ENCODE measurements at regions not wholly inside any gene's neighbourhood (a gene's known extent, or its start where the extent isn't known, plus 50 kb on each side); places are given as distances from the start of the nearest gene placed in this dataset.
A peak's percentile ranks its signal among the peaks of the same experiment; 100 is the strongest.
"Not testable (repeated sequence)": the region's sequence is repeated elsewhere in the genome, so short reads cannot be mapped to it uniquely, and the experiment has no call there.

DNA sequence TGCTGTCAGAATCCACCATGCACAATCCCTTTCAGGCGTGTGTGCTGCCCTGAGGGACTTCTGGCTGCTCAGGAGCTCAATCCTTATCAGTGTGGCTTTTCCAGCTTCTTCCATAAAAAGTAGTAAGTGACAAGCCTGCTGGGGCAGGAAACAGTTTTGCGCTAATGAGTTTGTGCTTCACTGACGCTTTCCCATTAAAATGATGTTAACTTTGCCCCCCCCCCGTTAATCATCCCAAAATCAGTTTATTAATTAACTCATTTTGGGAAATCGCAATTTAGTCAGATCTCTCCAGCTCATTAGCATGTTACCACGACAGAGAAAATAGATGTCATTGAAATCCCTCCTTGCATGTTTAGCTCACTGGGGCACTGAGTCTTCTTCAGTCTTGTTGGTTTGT is 186.5 kb upstream of the TENM4 start:
- H3K27ac Mint-ChIP-seq = no peak overlapping the region
- CTCF ChIA-PET = interaction anchor here (0.6 kb wide), 1 partner anchor 444 kb away, joined by 4 read pairs; no protein-coding TSS in a partner anchor
- H3K4me3 Mint-ChIP-seq = no peak overlapping the region
- no peaks in the 10 kb centered on the region for H3K9me3 Mint-ChIP-seq (ENCODE audit: low read depth)
- ATAC-seq (no peak), DNase-seq (no peak)
- no peaks in the 10 kb centered on the region for H3K4me1 Mint-ChIP-seq
- H3K27me3 Mint-ChIP-seq = no peaks in the 10 kb centered on the region
- H3K36me3 Mint-ChIP-seq = no peaks in the 10 kb centered on the region

DNA sequence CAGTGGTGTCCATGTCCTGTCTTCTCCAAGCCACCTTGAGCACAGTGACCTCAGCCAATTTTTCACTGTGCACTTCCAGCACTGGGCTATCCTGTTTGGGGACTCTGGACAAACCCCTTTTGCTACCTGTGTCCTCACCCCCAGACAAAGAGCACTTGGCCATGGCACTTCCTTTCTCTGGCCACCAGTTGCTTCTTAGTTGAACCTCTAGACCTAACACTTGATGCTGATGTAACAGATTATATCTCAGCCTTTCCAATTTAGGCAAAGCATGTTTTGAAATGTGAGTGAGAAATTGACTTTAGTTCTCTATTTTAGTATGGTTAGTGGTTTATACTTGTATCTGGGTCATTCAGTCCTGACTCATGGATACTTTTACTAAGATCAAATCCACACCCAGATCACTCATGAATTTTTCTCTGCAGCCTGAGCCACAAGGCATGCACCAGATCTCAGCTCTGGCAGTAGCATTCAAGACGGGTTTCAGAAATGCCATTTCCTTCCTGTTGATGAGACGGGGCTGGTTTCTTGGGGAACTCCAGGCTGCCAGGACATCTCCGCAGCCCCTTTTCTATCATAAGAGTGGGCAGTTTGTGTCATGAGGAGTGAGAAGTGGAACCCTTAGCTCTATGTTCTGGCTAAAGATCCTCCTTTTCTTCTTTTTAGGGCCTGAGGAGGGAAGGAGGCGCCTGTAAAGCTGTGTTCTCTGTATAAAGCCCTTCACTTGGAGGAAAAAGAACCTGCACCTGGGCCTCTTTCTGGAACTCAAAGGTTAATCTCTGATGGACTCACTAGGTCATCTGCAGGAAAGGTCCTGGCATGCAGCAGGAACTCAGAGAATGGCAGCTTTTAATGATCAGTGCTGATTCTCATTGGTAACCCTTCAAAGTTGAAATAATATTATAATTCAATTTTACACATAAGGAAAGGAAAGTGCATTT is 185.6 kb upstream of the TENM4 start:
- Mint-ChIP-seq H3K9me3 (ENCODE audit: low read depth) (no peaks in the 10 kb centered on the region), H3K4me1 (no peaks in the 10 kb centered on the region), H3K36me3 (no peaks in the 10 kb centered on the region), H3K4me3 (no peak overlapping the region), H3K27ac (no peak overlapping the region), H3K27me3 (no peaks in the 10 kb centered on the region)
- CTCF ChIA-PET = no interaction called here
- DNase-seq (no peak), ATAC-seq (peak; percentile 9)

GRCh38 chr11:79623375-79623774 is 182.5 kb upstream of the TENM4 start:
- Mint-ChIP-seq H3K4me1 (no peaks in the 10 kb centered on the region), H3K36me3 (no peaks in the 10 kb centered on the region), H3K4me3 (no peak overlapping the region), H3K27me3 (no peaks in the 10 kb centered on the region), H3K9me3 (ENCODE audit: low read depth) (no peaks in the 10 kb centered on the region), H3K27ac (no peak overlapping the region)
- CTCF ChIA-PET = no interaction called here
- DNase-seq (no peak), ATAC-seq (no peak)

GRCh38 chr11:79617561-79617960 is 176.7 kb upstream of the TENM4 start:
- peaks cover 2% of the 10 kb centered on the region for H3K9me3 Mint-ChIP-seq (ENCODE audit: low read depth)
- DNase-seq (no peak), ATAC-seq (no peak)
- H3K27ac Mint-ChIP-seq = no peak overlapping the region
- H3K27me3 Mint-ChIP-seq = no peaks in the 10 kb centered on the region
- CTCF ChIA-PET = no interaction called here
- H3K4me1 Mint-ChIP-seq = no peaks in the 10 kb centered on the region
- H3K36me3 Mint-ChIP-seq = no peaks in the 10 kb centered on the region
- H3K4me3 Mint-ChIP-seq = no peak overlapping the region

- no peak overlapping the region for H3K4me3 Mint-ChIP-seq
- no peaks in the 10 kb centered on the region for H3K27me3 Mint-ChIP-seq
- H3K4me1 Mint-ChIP-seq = no peaks in the 10 kb centered on the region
- peaks cover 2% of the 10 kb centered on the region for H3K9me3 Mint-ChIP-seq (ENCODE audit: low read depth)
- CTCF ChIA-PET = no interaction called here
- ATAC-seq = no peak
- DNase-seq = no peak
- no peaks in the 10 kb centered on the region for H3K36me3 Mint-ChIP-seq
- H3K27ac Mint-ChIP-seq = no peak overlapping the region
These were observed 175.6 kb upstream of the TENM4 start for GRCh38 chr11:79616392-79616851.

GRCh38 chr11:79615425-79615824 is 174.6 kb upstream of the TENM4 start:
- CTCF ChIA-PET = no interaction called here
- Mint-ChIP-seq H3K36me3 (no peaks in the 10 kb centered on the region), H3K4me3 (no peak overlapping the region), H3K9me3 (ENCODE audit: low read depth) (peaks cover 2% of the 10 kb centered on the region), H3K27me3 (no peaks in the 10 kb centered on the region), H3K4me1 (no peaks in the 10 kb centered on the region), H3K27ac (no peak overlapping the region)
- no peak for DNase-seq
- ATAC-seq = no peak

GRCh38 chr11:79610678-79611077 is 169.8 kb upstream of the TENM4 start:
- Mint-ChIP-seq H3K4me1 (no peaks in the 10 kb centered on the region), H3K36me3 (no peaks in the 10 kb centered on the region), H3K27ac (no peak overlapping the region), H3K9me3 (ENCODE audit: low read depth) (peaks cover 2% of the 10 kb centered on the region), H3K27me3 (no peaks in the 10 kb centered on the region), H3K4me3 (no peak overlapping the region)
- CTCF ChIA-PET = no interaction called here
- ATAC-seq (no peak), DNase-seq (no peak)

- Mint-ChIP-seq H3K9me3 (ENCODE audit: low read depth) (peaks cover 2% of the 10 kb centered on the region), H3K27me3 (no peaks in the 10 kb centered on the region), H3K4me3 (no peak overlapping the region), H3K27ac (no peak overlapping the region), H3K36me3 (no peaks in the 10 kb centered on the region), H3K4me1 (no peaks in the 10 kb centered on the region)
- DNase-seq (no peak), ATAC-seq (no peak)
- CTCF ChIA-PET = no interaction called here
These were observed 169.3 kb upstream of the TENM4 start for GRCh38 chr11:79610139-79610538.

DNA sequence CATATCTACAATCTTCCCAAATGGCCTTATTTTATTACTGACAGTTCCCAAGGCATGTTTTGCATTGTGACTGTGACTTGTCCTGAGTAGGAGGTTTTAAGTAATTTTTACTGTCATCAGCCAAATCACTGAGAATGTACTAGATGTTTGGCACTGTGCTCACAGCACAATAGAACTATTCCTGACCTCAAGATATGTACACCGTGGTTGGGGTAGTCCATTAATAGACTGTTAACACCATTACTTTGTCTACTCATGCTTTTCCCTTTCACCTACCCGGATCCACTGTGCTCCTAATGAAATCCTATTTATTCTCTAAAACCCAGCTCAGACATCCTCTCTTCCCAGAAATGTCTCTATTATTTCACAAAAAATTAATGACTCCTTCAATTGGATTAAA is 168.7 kb upstream of the TENM4 start:
- Mint-ChIP-seq H3K27me3 (no peaks in the 10 kb centered on the region), H3K27ac (no peak overlapping the region), H3K4me1 (no peaks in the 10 kb centered on the region), H3K4me3 (no peak overlapping the region), H3K9me3 (ENCODE audit: low read depth) (peaks cover 2% of the 10 kb centered on the region), H3K36me3 (no peaks in the 10 kb centered on the region)
- no peak for DNase-seq
- CTCF ChIA-PET = no interaction called here
- ATAC-seq = no peak

DNA sequence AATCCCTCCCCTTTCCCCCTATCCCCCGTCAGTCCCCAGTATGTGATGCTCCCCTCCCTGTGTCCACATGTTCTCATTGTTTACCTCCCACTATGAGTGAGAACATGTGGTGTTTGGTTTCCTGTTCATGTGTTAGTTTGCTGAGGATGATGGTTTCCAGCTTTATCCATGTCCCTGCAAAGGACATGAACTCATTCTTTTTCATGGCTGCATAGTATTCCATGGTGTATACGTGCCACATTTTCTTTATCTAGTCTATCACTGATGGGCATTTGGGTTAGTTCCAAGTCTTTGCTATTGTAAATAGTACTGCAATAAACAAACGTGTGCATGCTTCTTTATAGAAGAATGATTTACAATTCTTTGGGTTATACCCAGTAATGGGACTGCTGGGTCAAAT is 165.6 kb upstream of the TENM4 start:
- H3K27me3 Mint-ChIP-seq; H3K4me3 Mint-ChIP-seq; DNase-seq; H3K27ac Mint-ChIP-seq; H3K9me3 Mint-ChIP-seq (ENCODE audit: low read depth); ATAC-seq; H3K4me1 Mint-ChIP-seq; CTCF ChIA-PET; H3K36me3 Mint-ChIP-seq: not testable (repeated sequence)

- DNase-seq = no peak
- H3K4me1 Mint-ChIP-seq = no peaks in the 10 kb centered on the region
- H3K27ac Mint-ChIP-seq = no peak overlapping the region
- no peak for ATAC-seq
- H3K9me3 Mint-ChIP-seq (ENCODE audit: low read depth) = no peaks in the 10 kb centered on the region
- no peak overlapping the region for H3K4me3 Mint-ChIP-seq
- H3K36me3 Mint-ChIP-seq = no peaks in the 10 kb centered on the region
- no peaks in the 10 kb centered on the region for H3K27me3 Mint-ChIP-seq
- CTCF ChIA-PET = no interaction called here
These were observed 159.9 kb upstream of the TENM4 start for GRCh38 chr11:79600711-79601110.

- H3K36me3 Mint-ChIP-seq = no peaks in the 10 kb centered on the region
- no peaks in the 10 kb centered on the region for H3K27me3 Mint-ChIP-seq
- no peak for DNase-seq
- no peak for ATAC-seq
- no peak overlapping the region for H3K27ac Mint-ChIP-seq
- H3K4me3 Mint-ChIP-seq = no peak overlapping the region
- H3K4me1 Mint-ChIP-seq = no peaks in the 10 kb centered on the region
- CTCF ChIA-PET = no interaction called here
- peaks cover 2% of the 10 kb centered on the region for H3K9me3 Mint-ChIP-seq (ENCODE audit: low read depth)
These were observed 154.0 kb upstream of the TENM4 start for GRCh38 chr11:79594834-79595233.

- CTCF ChIA-PET = no interaction called here
- no peak for DNase-seq
- H3K4me3 Mint-ChIP-seq = no peak overlapping the region
- no peak for ATAC-seq
- H3K27me3 Mint-ChIP-seq = no peaks in the 10 kb centered on the region
- no peak overlapping the region for H3K27ac Mint-ChIP-seq
- H3K36me3 Mint-ChIP-seq = no peaks in the 10 kb centered on the region
- H3K9me3 Mint-ChIP-seq (ENCODE audit: low read depth) = peaks cover 4% of the 10 kb centered on the region
- no peaks in the 10 kb centered on the region for H3K4me1 Mint-ChIP-seq
These were observed 152.0 kb upstream of the TENM4 start for GRCh38 chr11:79592824-79593223.

DNA sequence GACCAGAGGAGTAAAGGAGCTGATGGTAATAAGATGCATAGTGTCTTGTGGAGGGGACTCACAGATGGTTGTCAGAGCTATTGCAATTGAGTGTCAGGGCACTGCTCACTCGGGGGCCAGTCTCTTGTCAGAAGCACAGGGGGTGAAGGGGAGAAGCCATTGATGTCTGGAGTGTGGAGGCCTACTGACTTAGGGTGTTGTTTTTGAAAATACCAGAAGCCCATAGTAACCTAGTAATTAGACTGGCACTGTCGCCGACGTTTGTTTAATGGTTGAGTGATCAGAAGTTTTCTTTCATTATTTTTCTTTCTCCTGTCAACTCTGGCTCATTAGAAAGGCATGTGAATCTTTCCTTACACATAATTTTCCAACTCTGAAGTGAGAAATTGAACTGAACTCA is 151.6 kb upstream of the TENM4 start:
- H3K4me1 Mint-ChIP-seq = no peaks in the 10 kb centered on the region
- no peaks in the 10 kb centered on the region for H3K27me3 Mint-ChIP-seq
- H3K9me3 Mint-ChIP-seq (ENCODE audit: low read depth) = peaks cover 4% of the 10 kb centered on the region
- H3K36me3 Mint-ChIP-seq = no peaks in the 10 kb centered on the region
- DNase-seq (no peak), ATAC-seq (no peak)
- CTCF ChIA-PET = no interaction called here
- H3K27ac Mint-ChIP-seq = no peak overlapping the region
- H3K4me3 Mint-ChIP-seq = no peak overlapping the region

Measured in activated CD8-positive, alpha-beta memory T cell treated with anti-CD3 and anti-CD28 coated beads, Interleukin-2, amount 10 ng/mL, durations not matched to agents 7 days and 5 days (primary cell).